HepG2 (cell line): ENCODE measurements at regions not wholly inside any gene's neighbourhood (a gene's known extent, or its start where the extent isn't known, plus 50 kb on each side); places are given as distances from the start of the nearest gene placed in this dataset.

ENCODE experiments used
- ATAC-seq: fragments of 200-7000 bp; cut with Tn5 transposase; 3 replicates; pipeline ENCODE4 v1.9.1; 2020; ENCODE audit warnings: mild to moderate bottlenecking, moderate library complexity
- BruUV-seq: library from RNA; stranded (reverse); fragments of 400-500 nt; replicated peaks from 2 replicates; lab custom pipeline; 2021; lab: Mats Ljungman, UMichigan
- CTCF ChIA-PET: fragments of 300-600 bp; formaldehyde crosslinking; extraction: SDS; loops from one replicate; lab custom pipeline; 2021; ENCODE audit warnings: low total read pairs, inconsistent platforms, low intra/inter-chr PET ratio; lab: Yijun Ruan, JAX
- POLR2A ChIA-PET: fragments of 350-600 bp; sonication (Branson Sonifier 250); formaldehyde crosslinking; loops from one replicate; lab custom pipeline; 2020; ENCODE audit warnings: antibody characterized with exemption, inconsistent platforms; lab: Yijun Ruan, JAX
- DNase-seq: peaks from one replicate; pipeline ENCODE4 v3.0.0-alpha.2; 2015; ENCODE audit warnings: low spot score
- FAIRE-seq: peaks from 3 replicates; lab custom pipeline; 2011; peaks lifted over from hg19 to GRCh38; lab: Jason Lieb, UNC
- H2AFZ ChIP-seq: one replicate; pipeline ENCODE4 v1.6.1; 2011; ENCODE audit warnings: low read length, inconsistent platforms
- H3K27ac ChIP-seq: fragments of 300-600 bp; 3 replicates; pipeline ENCODE4 v1.8.0; 2011; ENCODE audit warnings: mixed run types, mild to moderate bottlenecking, mixed read lengths, low read length, inconsistent platforms; ENCODE audit not compliant: insufficient read depth; ENCODE audit errors: extremely low read length
- H3K27me3 ChIP-seq, 2 experiments: fragments of 200-600 bp in 1 of 2; 2 replicates in 1 of 2; 3 replicates in 1 of 2; pipeline versions ENCODE4 v1.6.0 to v1.8.0; 2011; ENCODE audit warnings: low read length in 2 of 2, mild to moderate bottlenecking in 2 of 2, moderate library complexity in 2 of 2, inconsistent platforms in 1 of 2; ENCODE audit not compliant: insufficient read depth in 2 of 2, control insufficient read depth in 1 of 2
- H3K36me3 ChIP-seq, 2 experiments: fragments of 200-600 bp in 1 of 2; replicated peaks in 1 of 2; 2 replicates in 1 of 2; 3 replicates in 1 of 2; pipeline versions ENCODE4 v1.5.1 to v1.8.0; 2011; ENCODE audit warnings: low read length in 2 of 2, inconsistent platforms in 1 of 2; ENCODE audit not compliant: insufficient read depth in 2 of 2, control insufficient read depth in 1 of 2
- H3K4me1 ChIP-seq: 2 replicates; pipeline ENCODE4 v1.5.1; 2012; ENCODE audit warnings: low read length, inconsistent platforms; ENCODE audit not compliant: insufficient read depth
- H3K4me2 ChIP-seq: 2 replicates; pipeline ENCODE4 v1.6.0; 2011; ENCODE audit warnings: low read depth, low read length, inconsistent platforms
- H3K4me3 ChIP-seq, 3 experiments: fragments of 200-600 bp in 1 of 3; sonication (generic), shearing (Covaris generic) in 1 of 3; replicated peaks in 1 of 3; 2 replicates each; pipeline ENCODE4 v1.5.1; 2011 to 2016; ENCODE audit warnings: low read length in 3 of 3, inconsistent platforms in 2 of 3, low read depth in 2 of 3, mild to moderate bottlenecking in 2 of 3, control low read depth in 1 of 3, mixed read lengths in 1 of 3; ENCODE audit not compliant: insufficient read depth in 1 of 3
- H3K79me2 ChIP-seq: one replicate; pipeline ENCODE4 v1.6.1; 2011; ENCODE audit warnings: low read length, inconsistent platforms; ENCODE audit not compliant: insufficient read depth
- H3K9ac ChIP-seq: 2 replicates; pipeline ENCODE4 v1.6.0; 2011; ENCODE audit warnings: mild to moderate bottlenecking, low read depth, low read length, inconsistent platforms; ENCODE audit not compliant: insufficient read depth
- H3K9me3 ChIP-seq: 2 replicates; pipeline ENCODE4 v1.5.1; 2012; ENCODE audit warnings: mild to moderate bottlenecking, low read length
- H4K20me1 ChIP-seq: 2 replicates; pipeline ENCODE4 v1.6.0; 2011; ENCODE audit warnings: inconsistent platforms, mild to moderate bottlenecking, low read length, moderate library complexity; ENCODE audit not compliant: insufficient read depth
- ATF3 ChIP-seq: sonication (generic); formaldehyde crosslinking; IDR thresholded peaks from 2 replicates; pipeline ENCODE4 v1.4.0; 2020; ENCODE audit warnings: missing genetic modification reagents
- E2F5 ChIP-seq: sonication (generic); formaldehyde crosslinking; conservative IDR thresholded peaks from 2 replicates; pipeline ENCODE4 v1.4.0; 2020; ENCODE audit warnings: missing genetic modification reagents
- EP300 ChIP-seq, 3 experiments: sonication (generic) in 1 of 3; formaldehyde crosslinking in 1 of 3; IDR thresholded peaks; 2 replicates each; pipeline versions ENCODE4 v1.5.1 to v1.6.1; 2011 to 2020; ENCODE audit warnings: low read depth in 2 of 3, low read length in 2 of 3, borderline replicate concordance in 1 of 3, improper control_type of control experiment in 1 of 3, mild to moderate bottlenecking in 1 of 3, missing genetic modification reagents in 1 of 3, moderate library complexity in 1 of 3
- HNF1A ChIP-seq, 2 experiments: sonication (generic) in 1 of 2; formaldehyde crosslinking in 1 of 2; IDR thresholded peaks; 2 replicates each; pipeline versions ENCODE4 v1.4.0 to v1.6.1; 2016 to 2020; ENCODE audit warnings: borderline replicate concordance in 1 of 2, low read depth in 1 of 2, mild to moderate bottlenecking in 1 of 2, missing genetic modification reagents in 1 of 2
- HNF4A ChIP-seq: sonication (generic); formaldehyde crosslinking; IDR thresholded peaks from 2 replicates; pipeline ENCODE4 v1.4.0; 2020; ENCODE audit warnings: missing genetic modification reagents
- HOMEZ ChIP-seq: IDR thresholded peaks from 2 replicates; pipeline ENCODE4 v1.6.1; 2016; ENCODE audit warnings: low read depth
- POGZ ChIP-seq: sonication (generic); formaldehyde crosslinking; IDR thresholded peaks from 2 replicates; pipeline ENCODE4 v1.4.0; 2020; ENCODE audit warnings: mild to moderate bottlenecking, missing genetic modification reagents
- RFX1 ChIP-seq: fragments of 450-650 bp; IDR thresholded peaks from 2 replicates; pipeline ENCODE4 v1.6.1; 2017
- RXRB ChIP-seq: IDR thresholded peaks from 2 replicates; pipeline ENCODE4 v1.6.1; 2016; ENCODE audit warnings: borderline replicate concordance, missing genetic modification reagents, missing compliant biosample characterization
- SMAD1 ChIP-seq: sonication (generic); formaldehyde crosslinking; IDR thresholded peaks from 2 replicates; pipeline ENCODE4 v1.4.0; 2020; ENCODE audit warnings: missing genetic modification reagents, low read depth, mild to moderate bottlenecking, borderline replicate concordance
- SP4 ChIP-seq: sonication (generic); formaldehyde crosslinking; IDR thresholded peaks from 2 replicates; pipeline ENCODE4 v1.8.1; 2023; ENCODE audit warnings: mild to moderate bottlenecking, missing genetic modification reagents
- ZMYM4 ChIP-seq: sonication (generic); formaldehyde crosslinking; IDR thresholded peaks from 2 replicates; pipeline ENCODE4 v1.8.1; 2023; ENCODE audit warnings: mild to moderate bottlenecking, missing genetic modification reagents
- ZNF143 ChIP-seq: sonication (generic); formaldehyde crosslinking; IDR thresholded peaks from 2 replicates; pipeline ENCODE4 v1.4.0; 2020; ENCODE audit warnings: missing genetic modification reagents
- WGBS: methylation state at CpG from one replicate; pipeline ENCODE4 v1.1.6; 2017; ENCODE audit warnings: low lambda C conversion rate; 5-methylcytosine and 5-hydroxymethylcytosine counted together
- in situ Hi-C: cut with HindIII; loops from 2 replicates; pipeline ENCODE4 v1.10.0; 2017; ENCODE audit warnings: low pct_unique_long_range_greater_than_20kb; ENCODE audit not compliant: extremely low pct_ligation_motif_present
- intact Hi-C: fragments of 100-400 bp; cut with micrococcal nuclease; formaldehyde crosslinking; loops from one replicate; pipeline ENCODE4 v1.10.0; 2022; ENCODE audit not compliant: unreplicated experiment

- BruUV-seq: no TSS peak
- POLR2A ChIA-PET: interaction anchor here (1.2 kb wide), 1 partner anchor 22 kb away, joined by 3 read pairs; no protein-coding TSS in a partner anchor
- intact Hi-C loops (no loop called here), in situ Hi-C loops (no loop called here)
- ATAC-seq (peak; percentile 75), DNase-seq (peak; percentile 59), FAIRE-seq (peak; percentile 37)
- no peak overlapping the region for H2AFZ ChIP-seq
- no peak overlapping the region for H3K9ac ChIP-seq
- H3K36me3 ChIP-seq: no peaks in the 10 kb centered on the region
- no peaks in the 10 kb centered on the region for H3K79me2 ChIP-seq
- H3K4me2 ChIP-seq: peak overlapping the region; percentile 25
- H3K27me3 ChIP-seq: no peaks in the 10 kb centered on the region
- 57% methylated on average over 1 of the region's 1 CpG for WGBS
- peaks cover 32% of the 10 kb centered on the region for H3K4me1 ChIP-seq
- no peaks in the 10 kb centered on the region for H3K9me3 ChIP-seq
- no peak overlapping the region for H3K27ac ChIP-seq
- no peaks in the 10 kb centered on the region for H4K20me1 ChIP-seq
- CTCF ChIA-PET: no interaction called here
- H3K4me3 ChIP-seq: peak overlapping the region in 1 of 3 experiments; percentile 1; a peak in 1 of 6 replicates
- 0 out of 2 replicates have a peak, but pooled peaks have one; percentile 42 for TF ChIP-seq HNF1A (IDR thresholded peaks at IDR 0.05; ENCODE audit: low read depth)
- TF ChIP-seq HNF1A (CRISPR knock-in tag; IDR thresholded peaks at IDR 0.05; ENCODE audit: borderline replicate concordance): no peak; the same call in 1 of the 2 replicates
- TF ChIP-seq ZNF143 (CRISPR knock-in tag): no peak
- TF ChIP-seq HOMEZ (CRISPR knock-in tag): peak; percentile 91; the same call in 1 of the 2 replicates
- TF ChIP-seq HNF4A: peak; percentile 60
- TF ChIP-seq POGZ: peak; percentile 81
- TF ChIP-seq ZMYM4: peak; percentile 74
- no peak for TF ChIP-seq ATF3 (CRISPR knock-in tag)
- TF ChIP-seq SMAD1 (CRISPR knock-in tag): no peak
- TF ChIP-seq SP4: no peak
- TF ChIP-seq EP300 (IDR thresholded peaks at IDR 0.05; ENCODE audit: low read depth in 2 of 2, low read length in 2 of 2): peak in 1 of 2 experiments; percentile 18; a peak in 1 of 4 replicates
- TF ChIP-seq EP300 (CRISPR knock-in tag; IDR thresholded peaks at IDR 0.05; ENCODE audit: borderline replicate concordance): no peak
- no peak for TF ChIP-seq RFX1
- TF ChIP-seq RXRB: no peak
- TF ChIP-seq E2F5 (CRISPR knock-in tag): no peak
Observed at GRCh38 chr5:52731274-52732027, 56.3 kb upstream of the ITGA1 start.
